ENCODE measurements at regions not wholly inside any gene's neighbourhood (a gene's known extent, or its start where the extent isn't known, plus 50 kb on each side); places are given as distances from the start of the nearest gene placed in this dataset.

DNA sequence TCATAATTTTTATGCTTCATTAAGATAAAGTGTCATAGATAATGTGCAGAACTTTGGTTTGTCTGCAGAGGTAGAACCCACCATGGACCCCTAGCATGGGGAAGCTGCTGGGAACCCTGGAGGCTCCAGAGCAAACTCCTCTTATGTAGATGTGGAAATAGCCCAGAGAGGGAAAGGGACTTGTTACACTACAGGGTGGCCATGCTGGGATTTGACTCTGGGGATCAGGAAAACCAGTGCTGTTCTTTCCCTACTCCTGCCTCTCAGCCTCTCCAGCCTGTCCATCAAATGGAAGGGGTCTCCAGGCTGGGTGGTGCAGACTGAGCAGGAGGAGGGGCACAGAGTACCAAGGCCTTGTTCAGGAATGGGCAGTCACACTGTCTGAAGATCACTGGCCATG is 54.2 kb downstream of the MSX1 start:
- Histone ChIP-seq H3K27ac (peak overlapping the region in 1 of 21 experiments; percentile 31), H3K4me3 (no peak overlapping the region)

DNA sequence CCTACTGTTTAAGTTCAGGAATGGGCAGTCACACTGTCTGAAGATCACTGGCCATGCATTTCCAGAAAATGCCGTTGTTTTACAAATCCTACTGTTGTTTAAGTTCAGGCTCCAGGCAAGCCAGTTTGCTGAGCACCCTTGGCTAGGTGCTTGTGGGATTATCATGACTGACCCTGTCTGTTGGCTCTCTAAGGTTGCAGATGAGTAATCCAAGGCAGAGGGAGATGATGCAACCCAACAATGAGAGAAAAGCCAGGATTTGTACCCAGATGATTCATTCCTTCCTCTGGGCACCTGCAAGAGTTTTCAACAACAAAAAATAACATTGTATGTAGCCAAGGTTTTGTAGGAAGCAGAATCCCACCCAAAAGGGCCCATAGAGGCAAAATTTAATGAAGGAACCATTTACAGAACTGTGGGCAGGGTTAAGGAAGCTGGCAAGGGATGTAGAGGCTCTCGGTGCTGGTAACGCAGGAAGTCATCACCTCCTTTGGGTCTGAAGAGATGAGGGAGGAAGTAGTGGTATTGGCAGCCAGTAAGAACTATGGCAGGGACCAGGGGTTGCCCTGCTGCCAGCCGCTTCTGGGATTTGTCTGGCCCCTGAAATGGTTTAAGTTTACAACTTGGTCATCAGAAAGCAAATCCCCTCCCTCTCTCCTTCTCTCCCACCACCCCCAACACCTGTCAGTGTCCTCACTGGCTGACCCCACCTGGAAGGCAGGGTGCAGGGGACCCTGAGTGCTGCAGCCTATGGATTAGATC is 54.8 kb downstream of the MSX1 start:
- Histone ChIP-seq H3K4me3 (no peak overlapping the region), H3K27ac (no peak overlapping the region)

DNA sequence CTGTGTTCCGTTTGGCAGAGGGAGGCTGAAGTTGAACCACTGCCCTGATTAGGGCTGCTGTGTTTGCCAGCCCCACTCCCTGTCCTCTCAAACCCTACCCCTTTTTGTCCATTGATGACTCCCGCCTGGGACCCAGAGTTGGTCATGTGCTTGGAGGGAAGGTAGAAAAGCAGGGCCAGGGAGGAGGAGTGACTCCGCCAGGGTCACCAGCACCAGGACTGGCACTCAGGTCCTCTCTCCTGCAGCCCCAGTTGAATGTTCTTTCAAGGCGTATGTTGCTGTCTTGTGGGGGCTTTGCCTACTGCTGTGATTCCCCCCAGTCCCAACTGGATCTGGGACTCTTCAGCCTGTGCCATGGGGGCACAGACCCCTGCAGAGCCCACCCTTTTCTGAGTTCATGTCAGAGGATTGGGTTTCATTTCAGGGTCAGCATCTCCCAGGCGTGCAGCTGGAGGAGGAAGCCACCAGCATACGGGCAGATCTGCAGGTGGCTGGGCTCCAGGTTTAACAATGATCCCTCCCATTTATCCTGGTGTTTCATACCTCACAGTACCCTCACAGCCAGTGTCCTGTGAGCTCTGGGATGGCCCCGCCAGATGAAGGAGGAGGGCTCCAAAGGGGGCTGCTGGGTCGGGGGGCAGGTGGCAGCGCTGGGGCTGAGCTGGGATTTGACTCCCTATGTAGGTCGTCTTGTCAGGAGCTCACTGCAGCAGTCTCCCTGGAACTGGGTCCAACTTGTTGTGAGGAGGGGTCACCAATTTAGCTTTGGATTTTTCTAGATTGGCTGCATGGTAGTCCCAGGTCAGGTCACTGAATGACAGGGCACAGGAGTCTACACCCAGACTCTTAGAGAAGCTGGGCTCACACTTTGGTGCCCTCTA is 55.7 kb downstream of the MSX1 start:
- Histone ChIP-seq H3K4me3 (no peak overlapping the region), H3K27ac (no peak overlapping the region)

DNA sequence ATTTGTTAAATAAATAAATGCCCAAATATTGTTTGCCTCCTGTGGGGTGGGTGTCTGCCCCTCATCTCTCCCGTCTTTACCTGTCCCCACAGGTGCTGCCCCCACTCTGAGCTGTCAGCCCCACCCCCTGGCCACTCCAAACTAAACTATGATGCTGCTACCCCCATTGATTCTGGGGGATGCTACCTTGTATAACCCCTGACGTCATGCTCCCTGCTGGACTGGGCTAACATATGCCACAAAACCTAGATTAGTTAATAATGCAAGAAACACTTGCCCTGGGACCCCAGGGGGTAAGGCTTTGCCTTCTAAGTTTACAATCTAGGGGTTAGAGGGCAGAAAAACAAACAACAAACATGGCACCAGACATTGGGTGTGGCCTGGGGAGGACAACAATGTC is 58.6 kb downstream of the MSX1 start:
- H3K27ac ChIP-seq: no peak overlapping the region
- no peak overlapping the region for H3K4me3 ChIP-seq

DNA sequence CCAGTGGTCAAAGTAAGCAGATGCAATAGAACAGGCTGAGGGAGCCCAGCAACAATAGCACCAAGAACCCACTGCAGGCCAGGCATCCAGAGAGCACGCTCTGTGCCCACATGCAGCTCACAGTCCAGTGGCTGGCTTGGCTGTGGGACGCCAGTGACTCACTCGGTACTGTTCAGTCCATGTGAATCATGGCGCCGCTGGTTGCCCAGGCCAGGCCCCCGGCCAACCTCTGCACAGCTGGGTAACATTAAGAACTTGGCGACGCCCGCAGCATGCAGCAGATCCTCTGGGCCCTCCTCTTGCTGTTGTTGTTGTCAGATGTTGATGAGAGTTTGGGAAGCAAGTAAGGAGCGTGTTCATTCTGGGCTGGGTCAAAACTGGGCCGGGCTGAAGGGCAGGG is 60.5 kb downstream of the MSX1 start:
- Histone ChIP-seq H3K4me3 (no peak overlapping the region), H3K27ac (no peak overlapping the region)

DNA sequence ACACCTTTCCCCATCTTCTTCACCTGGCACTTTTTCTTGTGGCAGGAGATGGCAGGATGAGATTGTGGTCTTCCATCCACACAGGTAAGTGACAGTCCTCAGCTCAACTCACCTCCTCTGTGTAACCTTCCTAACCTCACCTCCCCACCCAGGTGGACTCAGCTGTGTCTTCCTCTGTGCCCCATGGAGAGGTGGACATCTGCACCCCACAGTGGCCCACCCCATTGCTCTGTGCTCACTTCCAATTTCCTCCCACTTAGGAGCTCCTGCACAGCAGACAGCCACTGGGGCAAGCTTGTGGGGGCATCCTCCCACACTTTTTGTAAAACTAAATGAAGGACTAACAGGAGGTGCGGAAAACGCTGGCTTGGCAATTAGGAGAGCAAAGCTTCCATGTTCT is 61.6 kb downstream of the MSX1 start:
- H3K27ac ChIP-seq: no peak overlapping the region
- no peak overlapping the region for H3K4me3 ChIP-seq

DNA sequence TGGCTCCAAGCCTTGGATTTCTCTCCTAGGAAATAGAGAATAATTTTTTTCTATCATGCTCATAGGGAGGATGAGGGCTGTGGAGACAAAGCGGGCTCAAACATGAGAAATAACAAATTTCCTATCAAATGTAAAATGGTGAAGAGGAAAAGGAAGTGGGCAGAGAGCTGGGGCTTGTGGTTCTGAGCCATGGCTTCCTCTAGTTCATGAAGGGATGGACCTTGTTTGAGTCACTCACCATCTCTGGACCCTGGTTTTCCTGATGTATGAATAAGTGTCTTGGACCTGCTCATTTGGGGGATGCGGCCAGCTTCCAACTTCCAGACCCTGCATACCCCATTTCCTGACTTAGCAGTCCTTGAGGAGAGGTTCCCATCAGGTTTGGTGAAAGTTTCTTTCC is 63.0 kb downstream of the MSX1 start:
- Histone ChIP-seq H3K4me3 (no peak overlapping the region), H3K27ac (no peak overlapping the region)

DNA sequence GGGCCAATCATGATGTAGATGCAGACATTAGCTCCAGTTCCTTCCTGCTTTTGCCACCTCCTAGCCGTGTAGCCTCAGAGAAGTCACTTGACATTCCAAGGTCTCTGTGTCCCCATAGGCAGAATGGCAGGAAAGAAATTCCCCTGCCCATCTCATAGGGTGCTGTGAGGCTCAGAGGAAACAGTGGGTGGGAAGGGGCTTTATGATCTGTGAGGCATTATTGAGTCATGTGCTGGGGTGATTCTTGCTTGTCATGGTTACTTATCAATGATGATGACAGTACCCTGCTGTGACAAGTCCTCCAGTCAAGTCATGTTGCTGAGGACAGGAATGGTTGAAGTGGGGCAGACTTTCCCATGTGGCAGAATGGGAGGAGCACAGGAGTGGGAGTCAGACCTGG is 63.7 kb downstream of the MSX1 start:
- no peak overlapping the region for H3K4me3 ChIP-seq
- no peak overlapping the region for H3K27ac ChIP-seq

DNA sequence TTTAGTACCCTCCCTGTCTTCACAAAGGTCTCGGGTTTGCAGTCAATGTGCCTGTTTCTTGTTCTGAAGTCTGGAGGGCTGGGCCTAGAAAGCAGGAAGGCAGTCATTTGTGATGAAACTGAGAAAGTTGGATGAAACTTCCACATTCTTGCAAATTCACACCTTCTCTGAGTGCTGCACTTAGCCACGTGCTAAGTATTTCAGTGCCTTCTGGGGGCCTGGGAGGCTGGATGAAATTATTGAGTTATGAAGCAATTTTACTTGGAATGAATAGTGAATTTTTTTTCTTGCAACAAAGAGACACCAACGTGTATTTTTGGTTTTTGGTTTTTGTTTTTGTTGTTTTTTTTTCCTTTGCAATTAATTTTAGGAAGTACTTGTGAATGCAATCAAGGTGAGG is 71.2 kb downstream of the MSX1 start:
- Histone ChIP-seq H3K4me3 (no peak overlapping the region), H3K27ac (no peak overlapping the region)

DNA sequence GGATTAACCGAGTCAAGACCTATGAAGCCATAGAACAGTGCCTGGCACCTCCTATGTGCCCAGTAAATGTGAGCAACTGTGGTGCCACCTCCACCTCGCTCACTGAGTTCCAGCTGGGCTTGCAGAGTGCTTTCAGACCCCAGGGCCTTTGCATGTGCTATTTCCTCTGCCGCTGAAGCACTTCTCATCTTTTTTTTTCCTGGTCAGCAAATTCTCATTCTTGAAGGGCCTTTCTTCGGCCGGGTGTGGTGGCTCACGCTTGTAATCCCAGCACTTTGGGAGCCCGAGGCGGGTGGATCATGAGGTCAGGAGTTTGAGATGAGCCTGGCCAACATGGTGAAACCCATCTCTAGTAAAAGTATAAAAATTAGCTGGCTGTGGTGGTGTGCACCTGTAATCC is 76.5 kb downstream of the MSX1 start:
- Histone ChIP-seq H3K4me3 (no peak overlapping the region), H3K27ac (no peak overlapping the region)

DNA sequence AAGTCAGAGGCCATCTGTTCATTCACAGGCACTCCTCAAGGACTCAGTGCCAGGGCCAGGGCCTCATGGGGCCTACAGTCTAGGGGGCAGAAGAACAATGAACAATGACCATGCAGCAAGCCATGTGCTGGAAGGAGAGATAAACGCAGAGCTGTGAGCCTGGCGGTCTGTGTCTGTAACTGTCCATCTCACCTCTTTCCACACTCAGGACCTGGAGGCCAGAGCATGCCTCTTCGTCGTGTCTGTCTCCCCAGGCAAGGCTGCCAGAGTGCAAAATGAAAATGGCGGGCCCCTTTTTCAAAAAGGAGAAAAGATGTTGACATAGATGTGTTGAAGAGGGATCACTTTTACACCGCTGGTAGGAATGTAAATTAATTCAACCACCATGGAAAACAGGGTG is 78.5 kb downstream of the MSX1 start:
- no peak overlapping the region for H3K27ac ChIP-seq

DNA sequence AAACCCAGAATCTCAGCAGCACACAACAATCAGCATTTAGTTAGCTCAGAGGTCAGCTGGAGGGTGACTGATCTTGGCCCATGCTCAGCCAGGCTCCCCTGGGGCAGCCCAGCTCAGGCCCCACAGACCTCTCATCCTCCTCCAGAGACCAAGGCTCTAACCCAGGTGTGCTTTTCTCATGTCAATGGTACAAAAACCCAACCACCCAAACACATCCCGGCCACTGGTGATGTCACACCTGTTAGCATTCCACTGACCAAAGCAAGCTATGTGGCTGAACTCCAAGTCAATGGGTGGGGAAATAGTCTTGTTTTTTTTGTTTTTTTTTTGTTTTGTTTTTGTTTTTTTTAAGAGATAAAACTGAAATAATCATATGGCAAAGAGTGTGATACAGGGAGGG is 77.5 kb downstream of the CYTL1 start:
- H3K27ac ChIP-seq: no peak overlapping the region

More for the DNA sequence above, 78.5 kb downstream of the MSX1 start:
- H3K4me3 ChIP-seq: no peak overlapping the region

DNA sequence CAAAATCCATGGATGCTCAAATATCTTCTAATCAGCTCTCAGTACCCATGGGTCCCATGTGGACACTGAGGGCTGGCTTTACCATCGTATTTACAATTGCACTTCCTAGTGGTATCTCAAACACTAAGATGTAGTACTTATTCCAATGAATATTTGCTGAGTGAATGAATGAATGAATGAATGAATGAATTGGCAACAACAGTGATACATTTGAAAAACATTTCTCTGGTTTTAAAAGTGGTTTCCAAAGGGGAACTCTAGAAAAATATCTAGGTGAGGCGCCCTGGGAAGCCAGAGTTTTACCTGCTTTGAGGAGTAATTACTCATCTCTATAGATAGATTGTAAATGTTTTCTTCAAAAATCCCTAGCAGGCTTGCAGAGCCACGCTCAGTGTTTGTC is 76.6 kb downstream of the CYTL1 start:
- no peak overlapping the region for H3K4me3 ChIP-seq

More for the DNA sequence above, 77.5 kb downstream of the CYTL1 start:
- no peak overlapping the region for H3K4me3 ChIP-seq

DNA sequence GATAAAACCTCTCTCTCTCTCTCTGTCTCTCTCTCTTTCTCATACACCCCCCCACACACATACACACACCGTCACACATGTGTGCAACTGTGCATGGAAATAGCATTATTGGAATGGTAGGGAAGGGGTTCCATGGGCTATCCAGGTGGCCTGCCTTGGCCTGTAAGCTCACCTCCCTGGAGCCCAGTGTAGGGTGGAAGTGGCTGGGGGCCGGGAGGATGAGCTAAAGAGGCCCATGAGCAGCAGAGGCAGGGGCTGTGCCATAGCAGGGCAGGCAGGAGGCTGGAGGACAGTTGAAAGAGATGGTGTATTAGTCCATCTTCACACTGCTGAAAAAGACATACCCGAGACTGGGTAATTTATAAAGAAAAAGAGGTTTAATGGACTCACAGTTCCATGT is 74.2 kb downstream of the CYTL1 start:
- Histone ChIP-seq H3K27ac (no peak overlapping the region), H3K4me3 (no peak overlapping the region)

More for the DNA sequence above, 76.6 kb downstream of the CYTL1 start:
- H3K27ac ChIP-seq: no peak overlapping the region

DNA sequence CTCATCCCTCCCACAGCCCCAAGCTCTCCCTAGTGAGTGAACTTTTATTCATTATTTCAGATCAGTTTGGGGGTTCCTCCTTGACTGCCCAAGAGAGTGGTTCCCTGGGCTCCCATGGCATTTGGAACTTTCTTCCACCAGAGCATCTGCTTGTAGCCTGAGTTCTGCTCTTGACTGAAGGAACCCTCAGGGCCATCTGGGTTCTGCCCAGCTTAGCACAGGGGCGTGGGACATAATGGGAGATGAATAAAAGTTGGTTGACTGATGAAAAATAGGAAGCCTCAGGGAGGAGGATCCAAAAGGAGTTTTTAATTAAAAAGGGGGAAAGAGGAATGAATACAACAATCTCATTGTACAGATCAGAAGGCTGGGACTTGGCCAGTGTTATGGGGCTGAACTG is 73.4 kb downstream of the CYTL1 start:
- Histone ChIP-seq H3K4me3 (no peak overlapping the region), H3K27ac (no peak overlapping the region)

DNA sequence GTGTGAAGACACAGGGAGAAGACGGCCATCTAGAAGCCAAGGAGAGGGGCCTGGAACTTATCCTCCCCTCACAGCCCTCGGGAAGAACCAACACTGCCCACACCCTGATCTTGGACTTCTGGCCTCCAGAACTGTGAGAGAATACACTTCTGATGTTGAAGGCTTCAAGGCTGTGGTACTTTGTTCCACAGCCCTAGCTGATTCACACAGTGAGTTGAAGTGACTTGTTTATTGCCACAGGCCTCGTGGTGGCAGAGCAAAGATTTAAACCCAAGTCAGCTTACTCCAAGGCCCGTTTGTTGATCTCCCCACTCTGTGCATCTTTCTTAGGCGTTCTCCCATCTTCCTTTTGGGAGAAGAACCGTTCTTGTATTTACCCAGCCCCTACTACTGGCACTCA is 72.8 kb downstream of the CYTL1 start:
- H3K4me3 ChIP-seq: no peak overlapping the region
- H3K27ac ChIP-seq: no peak overlapping the region

DNA sequence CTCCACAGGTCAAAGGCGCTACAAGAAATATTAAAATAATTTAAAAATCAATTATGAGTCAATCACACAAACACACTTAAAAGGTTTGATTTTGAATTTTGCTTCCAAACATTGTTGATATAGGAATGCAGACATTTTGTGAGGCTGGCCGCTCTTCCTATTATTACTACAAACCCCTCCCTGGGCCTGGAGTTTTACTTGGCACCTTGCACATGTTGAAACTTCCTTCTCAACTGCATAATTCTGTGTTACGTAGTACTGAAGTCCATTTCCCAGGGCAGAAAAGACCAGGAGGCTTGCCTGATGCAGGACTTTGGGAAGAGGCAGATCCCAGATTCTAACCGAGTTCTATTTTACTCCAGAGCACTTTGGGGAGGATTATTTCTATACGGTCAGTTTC is 71.5 kb downstream of the CYTL1 start:
- no peak overlapping the region for H3K4me3 ChIP-seq

DNA sequence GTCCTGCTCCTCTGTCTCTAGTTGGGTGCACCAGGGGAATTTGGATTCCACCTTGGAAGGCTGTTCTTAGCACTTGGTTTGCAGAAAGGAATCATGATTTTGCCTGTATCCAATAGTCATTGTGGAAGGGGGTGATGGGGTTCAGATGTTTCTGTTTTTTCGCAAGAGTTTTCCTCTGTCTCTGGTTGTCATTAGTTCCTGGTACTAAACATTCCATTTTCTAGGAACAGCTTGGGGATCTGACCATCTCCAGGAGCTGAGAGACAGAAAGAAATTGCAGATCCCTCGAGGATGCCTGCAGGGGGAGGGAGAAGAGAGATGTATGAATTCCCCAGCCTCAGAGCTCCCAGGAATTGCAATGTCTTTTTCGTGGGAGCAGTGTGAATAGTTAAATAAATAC is 70.9 kb downstream of the CYTL1 start:
- Histone ChIP-seq H3K27ac (no peak overlapping the region), H3K4me3 (no peak overlapping the region)

More for the DNA sequence above, 71.5 kb downstream of the CYTL1 start:
- no peak overlapping the region for H3K27ac ChIP-seq

DNA sequence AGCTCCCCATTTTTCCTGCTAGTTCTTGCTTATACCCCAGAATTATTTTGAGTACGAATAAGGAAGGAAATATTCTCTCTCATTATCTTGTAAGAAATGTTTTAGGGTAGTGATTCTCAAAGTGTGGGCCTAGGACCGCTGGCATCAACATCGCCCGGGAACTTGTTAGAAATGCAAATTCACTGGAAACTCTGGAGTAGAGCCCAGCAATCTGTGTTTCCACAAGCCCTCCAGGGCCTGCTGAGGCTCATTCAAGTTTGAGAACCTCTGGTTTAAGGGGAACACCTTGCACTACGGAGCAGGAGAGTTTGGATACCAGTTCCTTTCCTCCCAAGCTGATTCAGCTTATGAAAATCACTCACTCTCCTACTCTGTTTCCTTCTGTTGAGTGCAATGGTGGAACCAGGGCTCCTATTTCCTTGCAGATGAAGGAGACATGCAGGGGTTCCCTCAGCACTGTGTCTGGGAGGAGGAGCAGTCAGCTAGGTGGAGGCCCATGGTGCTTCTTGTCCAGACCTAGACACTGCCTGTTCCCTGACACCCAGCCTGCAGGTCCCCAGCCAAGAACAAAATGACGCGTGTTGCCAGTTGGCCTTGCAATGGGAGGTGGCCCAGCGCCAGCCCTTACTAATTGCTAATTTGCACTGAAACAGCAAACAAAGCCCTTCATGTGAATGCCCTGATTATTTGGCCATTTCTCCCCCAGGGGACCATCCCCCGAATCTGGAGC is 68.5 kb downstream of the CYTL1 start:
- Histone ChIP-seq H3K27ac (no peak overlapping the region), H3K4me3 (no peak overlapping the region)

DNA sequence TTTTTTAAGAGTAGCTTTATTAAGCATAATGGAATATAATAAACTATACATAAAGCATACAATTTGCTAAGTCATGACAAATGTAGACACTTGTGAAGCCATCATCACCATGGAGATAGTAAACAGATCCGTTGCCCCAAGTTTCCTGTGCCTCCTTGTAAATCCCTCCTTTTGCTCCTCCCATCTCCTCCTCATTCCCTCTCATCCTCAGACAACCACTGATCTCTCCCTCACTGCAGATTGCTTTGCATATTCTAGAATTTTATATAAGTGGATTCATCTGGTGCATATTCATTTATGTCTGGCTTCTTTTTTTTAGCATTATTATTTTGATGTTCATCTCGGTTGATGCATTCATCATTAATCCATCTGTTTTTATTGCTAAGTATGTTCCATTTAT is 67.0 kb downstream of the CYTL1 start:
- Histone ChIP-seq H3K27ac (no peak overlapping the region), H3K4me3 (no peak overlapping the region)
